T-helper 1 cell treated with Interleukin-12 subunit alpha and Interleukin-12 subunit beta and Interleukin-4 antibody, amounts not matched to agents 30 μg/mL and 1 μg/mL, for 36 hours (primary cell): ENCODE measurements at regions not wholly inside any gene's neighbourhood (a gene's known extent, or its start where the extent isn't known, plus 50 kb on each side); places are given as distances from the start of the nearest gene placed in this dataset.

ENCODE experiments used
- H3K27ac Mint-ChIP-seq: one replicate; pipeline ENCODE4 v1.8.0; 2021; ENCODE audit warnings: mild to moderate bottlenecking, mixed read lengths
- H3K27me3 Mint-ChIP-seq: one replicate; pipeline ENCODE4 v1.8.0; 2021; ENCODE audit warnings: low read depth, mixed read lengths
- H3K36me3 Mint-ChIP-seq: one replicate; pipeline ENCODE4 v1.8.0; 2021; ENCODE audit warnings: low read depth, mixed read lengths
- H3K4me1 Mint-ChIP-seq: one replicate; pipeline ENCODE4 v1.8.0; 2021; ENCODE audit warnings: low read depth, mixed read lengths
- H3K4me3 Mint-ChIP-seq: one replicate; pipeline ENCODE4 v1.8.0; 2021; ENCODE audit warnings: mild to moderate bottlenecking, moderate library complexity, mixed read lengths
- H3K9me3 Mint-ChIP-seq: one replicate; pipeline ENCODE4 v1.8.0; 2021; ENCODE audit warnings: mixed read lengths

- H3K9me3 Mint-ChIP-seq, result peaks cover 1% of the 10 kb centered on the region
- peaks cover 6% of the 10 kb centered on the region for H3K36me3 Mint-ChIP-seq
- H3K4me1 Mint-ChIP-seq, result peaks cover 80% of the 10 kb centered on the region
- no peak overlapping the region for H3K4me3 Mint-ChIP-seq
- H3K27me3 Mint-ChIP-seq, result no peaks in the 10 kb centered on the region
- H3K27ac Mint-ChIP-seq, result peak overlapping the region; percentile 84
Measured at GRCh38 chr7:50214126-50214670, 90.3 kb upstream of the IKZF1 start.

- H3K36me3 Mint-ChIP-seq, result peaks cover 5% of the 10 kb centered on the region
- H3K4me1 Mint-ChIP-seq, result peaks cover 83% of the 10 kb centered on the region
- H3K9me3 Mint-ChIP-seq, result no peaks in the 10 kb centered on the region
- H3K27ac Mint-ChIP-seq, result peak overlapping the region; percentile 84
- peak overlapping the region; percentile 19 for H3K4me3 Mint-ChIP-seq
- H3K27me3 Mint-ChIP-seq, result no peaks in the 10 kb centered on the region
Measured at GRCh38 chr7:50213622-50214017, 90.9 kb upstream of the IKZF1 start.

GRCh38 chr7:50212666-50213621 lies 91.6 kb upstream of the IKZF1 start:
- Mint-ChIP-seq H3K4me1 (peaks cover 89% of the 10 kb centered on the region), H3K27ac (peak overlapping the region; percentile 84), H3K36me3 (peaks cover 4% of the 10 kb centered on the region), H3K4me3 (peak overlapping the region; percentile 19), H3K27me3 (no peaks in the 10 kb centered on the region), H3K9me3 (no peaks in the 10 kb centered on the region)

GRCh38 chr7:50212016-50212325 lies 92.5 kb upstream of the IKZF1 start:
- Mint-ChIP-seq H3K27me3 (no peaks in the 10 kb centered on the region), H3K9me3 (no peaks in the 10 kb centered on the region), H3K36me3 (peaks cover 4% of the 10 kb centered on the region), H3K4me3 (no peak overlapping the region), H3K4me1 (peaks cover 89% of the 10 kb centered on the region), H3K27ac (peak overlapping the region; percentile 90)

GRCh38 chr7:50211130-50212015 lies 93.1 kb upstream of the IKZF1 start:
- Mint-ChIP-seq H3K4me3 (peak overlapping the region; percentile 63), H3K27me3 (no peaks in the 10 kb centered on the region), H3K36me3 (peaks cover 4% of the 10 kb centered on the region), H3K4me1 (peaks cover 93% of the 10 kb centered on the region), H3K27ac (peak overlapping the region; percentile 90), H3K9me3 (no peaks in the 10 kb centered on the region)

GRCh38 chr7:50210706-50211115 lies 93.8 kb upstream of the IKZF1 start:
- Mint-ChIP-seq H3K9me3 (no peaks in the 10 kb centered on the region), H3K27me3 (no peaks in the 10 kb centered on the region), H3K27ac (peak overlapping the region; percentile 90), H3K4me1 (peaks cover 93% of the 10 kb centered on the region), H3K4me3 (peak overlapping the region; percentile 63), H3K36me3 (peaks cover 4% of the 10 kb centered on the region)

GRCh38 chr7:50209461-50210135 lies 94.9 kb upstream of the IKZF1 start:
- Mint-ChIP-seq H3K27me3 (no peaks in the 10 kb centered on the region), H3K36me3 (peaks cover 4% of the 10 kb centered on the region), H3K4me1 (peaks cover 89% of the 10 kb centered on the region), H3K4me3 (no peak overlapping the region), H3K9me3 (no peaks in the 10 kb centered on the region), H3K27ac (peak overlapping the region; percentile 78)

GRCh38 chr7:50208378-50208982 lies 96.0 kb upstream of the IKZF1 start:
- H3K36me3 Mint-ChIP-seq, result peaks cover 4% of the 10 kb centered on the region
- peaks cover 88% of the 10 kb centered on the region for H3K4me1 Mint-ChIP-seq
- H3K27me3 Mint-ChIP-seq, result no peaks in the 10 kb centered on the region
- peak overlapping the region; percentile 64 for H3K4me3 Mint-ChIP-seq
- H3K9me3 Mint-ChIP-seq, result no peaks in the 10 kb centered on the region
- peak overlapping the region; percentile 89 for H3K27ac Mint-ChIP-seq

- Mint-ChIP-seq H3K9me3 (no peaks in the 10 kb centered on the region), H3K27me3 (no peaks in the 10 kb centered on the region), H3K27ac (peak overlapping the region; percentile 89), H3K36me3 (peaks cover 4% of the 10 kb centered on the region), H3K4me1 (peaks cover 81% of the 10 kb centered on the region), H3K4me3 (peak overlapping the region; percentile 23)
Measured at GRCh38 chr7:50207686-50208255, 96.7 kb upstream of the IKZF1 start.

- Mint-ChIP-seq H3K36me3 (peaks cover 4% of the 10 kb centered on the region), H3K4me3 (peak overlapping the region; percentile 22), H3K27ac (peak overlapping the region; percentile 89), H3K9me3 (no peaks in the 10 kb centered on the region), H3K4me1 (peaks cover 77% of the 10 kb centered on the region), H3K27me3 (no peaks in the 10 kb centered on the region)
Measured at GRCh38 chr7:50207251-50207564, 97.3 kb upstream of the IKZF1 start.

GRCh38 chr7:50206453-50207250 lies 97.9 kb upstream of the IKZF1 start:
- Mint-ChIP-seq H3K36me3 (peaks cover 4% of the 10 kb centered on the region), H3K9me3 (no peaks in the 10 kb centered on the region), H3K27me3 (no peaks in the 10 kb centered on the region), H3K27ac (peak overlapping the region; percentile 89), H3K4me3 (peak overlapping the region; percentile 62), H3K4me1 (peaks cover 78% of the 10 kb centered on the region)

- Mint-ChIP-seq H3K4me3 (no peak overlapping the region), H3K4me1 (peaks cover 62% of the 10 kb centered on the region), H3K27ac (no peak overlapping the region), H3K27me3 (no peaks in the 10 kb centered on the region), H3K36me3 (no peaks in the 10 kb centered on the region), H3K9me3 (no peaks in the 10 kb centered on the region)
Measured at GRCh38 chr7:50205011-50205410, 99.5 kb upstream of the IKZF1 start.

- H3K27me3 Mint-ChIP-seq, result no peaks in the 10 kb centered on the region
- H3K27ac Mint-ChIP-seq, result peak overlapping the region; percentile 9
- H3K9me3 Mint-ChIP-seq, result no peaks in the 10 kb centered on the region
- H3K4me1 Mint-ChIP-seq, result peaks cover 57% of the 10 kb centered on the region
- no peaks in the 10 kb centered on the region for H3K36me3 Mint-ChIP-seq
- H3K4me3 Mint-ChIP-seq, result peak overlapping the region; percentile 29
Measured at GRCh38 chr7:50204581-50204980, 99.9 kb upstream of the IKZF1 start.
